GM18508 (cell line): ENCODE measurements at regions not wholly inside any gene's neighbourhood (a gene's known extent, or its start where the extent isn't known, plus 50 kb on each side); places are given as distances from the start of the nearest gene placed in this dataset.
A peak's percentile ranks its signal among the peaks of the same experiment; 100 is the strongest.
"Not testable (repeated sequence)": the region's sequence is repeated elsewhere in the genome, so short reads cannot be mapped to it uniquely, and the experiment has no call there.

Experiments
- ATAC-seq: cut with Tn5 transposase; IDR thresholded peaks from one replicate; pipeline ENCODE4 v1.9.1; 2021; ENCODE audit warnings: moderate number of reproducible peaks; ENCODE audit not compliant: insufficient read depth, unreplicated experiment

GRCh38 chr14:19052977-19053376, 85.7 kb downstream of the POTEM start:
- not testable (repeated sequence) for ATAC-seq

- not testable (repeated sequence) for ATAC-seq
Measured at GRCh38 chr14:19053426-19054050, 86.3 kb downstream of the POTEM start.

GRCh38 chr14:19054108-19054721, 87.0 kb downstream of the POTEM start:
- ATAC-seq: not testable (repeated sequence)

- not testable (repeated sequence) for ATAC-seq
Measured at GRCh38 chr14:19054934-19055333, 87.7 kb downstream of the POTEM start.

- not testable (repeated sequence) for ATAC-seq
Measured at GRCh38 chr14:19059066-19059465, 91.8 kb downstream of the POTEM start.

GRCh38 chr14:19061689-19062450, 94.6 kb downstream of the POTEM start:
- ATAC-seq: peak; percentile 96

GRCh38 chr14:19068957-19069356, 101.7 kb downstream of the POTEM start:
- not testable (repeated sequence) for ATAC-seq

GRCh38 chr14:19072518-19072917, 105.3 kb downstream of the POTEM start:
- not testable (repeated sequence) for ATAC-seq

- ATAC-seq: not testable (repeated sequence)
Measured at GRCh38 chr14:19088632-19089031, 121.4 kb downstream of the POTEM start.

GRCh38 chr14:19093227-19093626, 126.0 kb downstream of the POTEM start:
- ATAC-seq: not testable (repeated sequence)

GRCh38 chr14:19094731-19095130, 127.5 kb downstream of the POTEM start:
- not testable (repeated sequence) for ATAC-seq

GRCh38 chr14:19095167-19095566, 127.9 kb downstream of the POTEM start:
- not testable (repeated sequence) for ATAC-seq

- not testable (repeated sequence) for ATAC-seq
Measured at GRCh38 chr14:19096467-19096866, 129.2 kb downstream of the POTEM start.

- ATAC-seq: not testable (repeated sequence)
Measured at GRCh38 chr14:19096876-19097275, 129.6 kb downstream of the POTEM start.

- ATAC-seq: not testable (repeated sequence)
Measured at GRCh38 chr14:19097306-19097705, 130.1 kb downstream of the POTEM start.

- ATAC-seq: not testable (repeated sequence)
Measured at GRCh38 chr14:19097750-19098149, 130.5 kb downstream of the POTEM start.

- ATAC-seq: not testable (repeated sequence)
Measured at GRCh38 chr14:19098230-19098629, 131.0 kb downstream of the POTEM start.

GRCh38 chr14:19098732-19099131, 131.5 kb downstream of the POTEM start:
- not testable (repeated sequence) for ATAC-seq

- not testable (repeated sequence) for ATAC-seq
Measured at GRCh38 chr14:19099336-19099735, 132.1 kb downstream of the POTEM start.

- ATAC-seq: not testable (repeated sequence)
Measured at GRCh38 chr14:19099939-19100338, 132.7 kb downstream of the POTEM start.

- not testable (repeated sequence) for ATAC-seq
Measured at GRCh38 chr14:19105551-19105950, 138.3 kb downstream of the POTEM start.
